MM.1S (cell line): ENCODE measurements at regions not wholly inside any gene's neighbourhood (a gene's known extent, or its start where the extent isn't known, plus 50 kb on each side); places are given as distances from the start of the nearest gene placed in this dataset.

ENCODE experiments used
- EZH2 ChIP-seq: fragments of 300-600 bp; sonication (generic); optimal IDR thresholded peaks from 2 replicates; pipeline ENCODE3; 2017; ENCODE audit warnings: low read depth, mild to moderate bottlenecking, antibody characterized with exemption, low read length, mixed read lengths
- EZH2phosphoT487 ChIP-seq: fragments of 300-600 bp; sonication (generic); IDR thresholded peaks from 2 replicates; pipeline ENCODE4 v1.6.1; 2018; ENCODE audit warnings: antibody characterized with exemption, low read length
- TF ChIP-seq, protein P1 (sequence below): fragments of 300-600 bp; sonication (generic); IDR thresholded peaks from 2 replicates; pipeline ENCODE4 v1.5.1; 2016; ENCODE audit warnings: antibody characterized with exemption, low read length, mixed read lengths

DNA sequence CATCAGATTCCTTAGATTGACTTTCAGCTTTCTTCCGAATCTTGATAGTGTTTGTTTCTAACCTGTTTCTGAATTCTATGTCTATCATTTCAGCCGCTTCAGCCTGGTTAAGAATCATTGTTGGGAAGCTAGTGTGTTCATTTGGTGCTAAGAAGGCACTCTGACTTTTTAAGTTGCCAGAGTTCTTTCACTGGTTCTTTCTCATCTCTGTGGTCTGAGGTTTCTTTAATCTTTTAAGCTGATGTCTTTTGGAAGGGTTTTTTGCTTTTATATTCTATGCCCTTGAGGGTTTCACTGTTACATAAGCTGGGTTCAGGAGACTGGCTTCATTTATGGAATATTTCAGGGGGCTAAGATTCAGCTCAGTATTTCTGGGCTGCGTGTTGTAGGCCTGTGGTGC, 104.5 kb upstream of the PRSS58 start:
- TF ChIP-seq, protein P1, sequence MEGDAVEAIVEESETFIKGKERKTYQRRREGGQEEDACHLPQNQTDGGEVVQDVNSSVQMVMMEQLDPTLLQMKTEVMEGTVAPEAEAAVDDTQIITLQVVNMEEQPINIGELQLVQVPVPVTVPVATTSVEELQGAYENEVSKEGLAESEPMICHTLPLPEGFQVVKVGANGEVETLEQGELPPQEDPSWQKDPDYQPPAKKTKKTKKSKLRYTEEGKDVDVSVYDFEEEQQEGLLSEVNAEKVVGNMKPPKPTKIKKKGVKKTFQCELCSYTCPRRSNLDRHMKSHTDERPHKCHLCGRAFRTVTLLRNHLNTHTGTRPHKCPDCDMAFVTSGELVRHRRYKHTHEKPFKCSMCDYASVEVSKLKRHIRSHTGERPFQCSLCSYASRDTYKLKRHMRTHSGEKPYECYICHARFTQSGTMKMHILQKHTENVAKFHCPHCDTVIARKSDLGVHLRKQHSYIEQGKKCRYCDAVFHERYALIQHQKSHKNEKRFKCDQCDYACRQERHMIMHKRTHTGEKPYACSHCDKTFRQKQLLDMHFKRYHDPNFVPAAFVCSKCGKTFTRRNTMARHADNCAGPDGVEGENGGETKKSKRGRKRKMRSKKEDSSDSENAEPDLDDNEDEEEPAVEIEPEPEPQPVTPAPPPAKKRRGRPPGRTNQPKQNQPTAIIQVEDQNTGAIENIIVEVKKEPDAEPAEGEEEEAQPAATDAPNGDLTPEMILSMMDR: no peak
- no peak for TF ChIP-seq EZH2phosphoT487
- TF ChIP-seq EZH2: no peak
